AG04450 (cell line): ENCODE measurements at regions not wholly inside any gene's neighbourhood (a gene's known extent, or its start where the extent isn't known, plus 50 kb on each side); places are given as distances from the start of the nearest gene placed in this dataset.

ENCODE experiments used
- CTCF ChIA-PET: fragments of 300-600, 350-600 bp; formaldehyde crosslinking; extraction: SDS; loops from one replicate; lab custom pipeline; 2022; ENCODE audit warnings: antibody characterized with exemption, inconsistent platforms; lab: Charles Lee
- POLR2A ChIA-PET: fragments of 350-600 bp; formaldehyde crosslinking; extraction: SDS; loops from one replicate; lab custom pipeline; 2021; ENCODE audit warnings: antibody characterized with exemption, inconsistent platforms; lab: Yijun Ruan, JAX
- DNase-seq: peaks from one replicate; pipeline ENCODE4 v3.0.0-alpha.2; 2011; ENCODE audit warnings: low read depth, low spot score
- H3K27ac ChIP-seq: one replicate; pipeline ENCODE4 v1.5.1; 2012; ENCODE audit warnings: low read depth, low read length, control low read depth
- H3K27me3 ChIP-seq: one replicate; pipeline ENCODE4 v1.6.0; 2012; ENCODE audit warnings: low read length; ENCODE audit not compliant: control insufficient read depth, insufficient read depth
- H3K4me3 ChIP-seq: 2 replicates; pipeline ENCODE4 v1.5.1; 2011; ENCODE audit warnings: mild to moderate bottlenecking, low read depth, low read length, control low read depth
- H3K9me3 ChIP-seq: 2 replicates; pipeline ENCODE4 v1.5.1; 2012; ENCODE audit warnings: low read length; ENCODE audit not compliant: control insufficient read depth, insufficient read depth
- CTCF ChIP-seq: IDR thresholded peaks from 2 replicates; pipeline ENCODE4 v1.5.1; 2011; ENCODE audit warnings: low read depth, low read length, control low read depth, inconsistent platforms

- H3K9me3 ChIP-seq = no peaks in the 10 kb centered on the region; the same call in 1 of the 2 replicates
- CTCF ChIA-PET = no interaction called here
- no peak overlapping the region for H3K4me3 ChIP-seq
- TF ChIP-seq CTCF = no peak
- DNase-seq = no peak
- no peaks in the 10 kb centered on the region for H3K27me3 ChIP-seq
- POLR2A ChIA-PET = no interaction called here
- H3K27ac ChIP-seq = no peak overlapping the region
Measured at GRCh38 chr6:163707387-163708355, 293.2 kb downstream of the QKI start.

GRCh38 chr6:163706500-163707087 is 292.1 kb downstream of the QKI start:
- Histone ChIP-seq H3K27ac (no peak overlapping the region), H3K27me3 (no peaks in the 10 kb centered on the region), H3K9me3 (no peaks in the 10 kb centered on the region; the same call in 1 of the 2 replicates), H3K4me3 (no peak overlapping the region)
- no peak for DNase-seq
- ChIA-PET POLR2A (no interaction called here), CTCF (no interaction called here)
- no peak for TF ChIP-seq CTCF

- Histone ChIP-seq H3K4me3 (no peak overlapping the region), H3K9me3 (no peaks in the 10 kb centered on the region), H3K27me3 (peaks cover 3% of the 10 kb centered on the region), H3K27ac (no peak overlapping the region)
- ChIA-PET CTCF (no interaction called here), POLR2A (no interaction called here)
- no peak for DNase-seq
- TF ChIP-seq CTCF = no peak
Measured at GRCh38 chr6:163705923-163706322, 291.4 kb downstream of the QKI start.

- peaks cover 3% of the 10 kb centered on the region for H3K27me3 ChIP-seq
- ChIA-PET CTCF (no interaction called here), POLR2A (no interaction called here)
- TF ChIP-seq CTCF = no peak
- no peak for DNase-seq
- H3K27ac ChIP-seq = no peak overlapping the region
- peaks cover 5% of the 10 kb centered on the region; the same call in 1 of the 2 replicates for H3K9me3 ChIP-seq
- H3K4me3 ChIP-seq = no peak overlapping the region
Measured at GRCh38 chr6:163702736-163703135, 288.2 kb downstream of the QKI start.

- peaks cover 5% of the 10 kb centered on the region; the same call in 1 of the 2 replicates for H3K9me3 ChIP-seq
- H3K4me3 ChIP-seq = no peak overlapping the region
- ChIA-PET CTCF (no interaction called here), POLR2A (no interaction called here)
- H3K27me3 ChIP-seq = peaks cover 3% of the 10 kb centered on the region
- H3K27ac ChIP-seq = no peak overlapping the region
- DNase-seq = no peak
- TF ChIP-seq CTCF = no peak
Measured at GRCh38 chr6:163701762-163702161, 287.2 kb downstream of the QKI start.
